ENCODE measurements at regions not wholly inside any gene's neighbourhood (a gene's known extent, or its start where the extent isn't known, plus 50 kb on each side); places are given as distances from the start of the nearest gene placed in this dataset.

GRCh38 chr7:142372727-142373126 lies 114.9 kb upstream of the PRSS58 start:
- peaks cover 24% of the 10 kb centered on the region for H3K4me1 ChIP-seq
- H3K36me3 ChIP-seq, result no peaks in the 10 kb centered on the region
- peak overlapping the region; percentile 83; the same call in 1 of the 2 replicates for H3K27ac ChIP-seq
- DNase-seq, result no peak
- no peak overlapping the region for H3K4me3 ChIP-seq
- no peaks in the 10 kb centered on the region; the same call in 1 of the 2 replicates for H3K9me3 ChIP-seq (replicated peaks)
- no peaks in the 10 kb centered on the region for H3K27me3 ChIP-seq

GRCh38 chr7:142371586-142372377 lies 113.9 kb upstream of the PRSS58 start:
- no peak overlapping the region for H3K4me3 ChIP-seq

GRCh38 chr7:142365410-142365842 lies 107.6 kb upstream of the PRSS58 start:
- Histone ChIP-seq H3K4me1 (no peaks in the 10 kb centered on the region), H3K9me3 (replicated peaks) (no peaks in the 10 kb centered on the region; the same call in 1 of the 2 replicates), H3K27me3 (no peaks in the 10 kb centered on the region), H3K36me3 (no peaks in the 10 kb centered on the region), H3K4me3 (no peak overlapping the region), H3K27ac (no peak overlapping the region)
- no peak for DNase-seq

More at GRCh38 chr7:142371586-142372377, 113.9 kb upstream of the PRSS58 start:
- no peak for DNase-seq
- Histone ChIP-seq H3K9me3 (replicated peaks) (no peaks in the 10 kb centered on the region; the same call in 1 of the 2 replicates), H3K27me3 (no peaks in the 10 kb centered on the region), H3K27ac (no peak overlapping the region), H3K36me3 (no peaks in the 10 kb centered on the region), H3K4me1 (peaks cover 24% of the 10 kb centered on the region)

- Histone ChIP-seq H3K4me1 (no peaks in the 10 kb centered on the region), H3K27me3 (no peaks in the 10 kb centered on the region), H3K4me3 (no peak overlapping the region)
These were observed 106.7 kb upstream of the PRSS58 start for GRCh38 chr7:142364551-142364950.

GRCh38 chr7:142362349-142362748 lies 104.5 kb upstream of the PRSS58 start:
- Histone ChIP-seq H3K4me1 (no peaks in the 10 kb centered on the region; the same call in none of the 2 replicates), H3K27ac (no peak overlapping the region), H3K9me3 (replicated peaks) (no peaks in the 10 kb centered on the region), H3K27me3 (no peaks in the 10 kb centered on the region), H3K36me3 (no peaks in the 10 kb centered on the region), H3K4me3 (no peak overlapping the region)
- no peak for DNase-seq

More at GRCh38 chr7:142364551-142364950, 106.7 kb upstream of the PRSS58 start:
- Histone ChIP-seq H3K9me3 (replicated peaks) (no peaks in the 10 kb centered on the region; the same call in 1 of the 2 replicates), H3K36me3 (no peaks in the 10 kb centered on the region), H3K27ac (no peak overlapping the region)
- no peak for DNase-seq

- DNase-seq, result no peak
These were observed 101.9 kb upstream of the PRSS58 start for GRCh38 chr7:142359694-142360279.

GRCh38 chr7:142357953-142358520 lies 100.2 kb upstream of the PRSS58 start:
- H3K27ac ChIP-seq, result no peak overlapping the region
- H3K27me3 ChIP-seq, result no peaks in the 10 kb centered on the region; the same call in 1 of the 2 replicates
- peak; percentile 50 to 90 for DNase-seq
- H3K4me3 ChIP-seq, result no peak overlapping the region
- H3K9me3 ChIP-seq (replicated peaks), result no peaks in the 10 kb centered on the region
- H3K36me3 ChIP-seq, result no peaks in the 10 kb centered on the region
- H3K4me1 ChIP-seq, result no peaks in the 10 kb centered on the region; the same call in none of the 2 replicates

More at GRCh38 chr7:142359694-142360279, 101.9 kb upstream of the PRSS58 start:
- H3K36me3 ChIP-seq, result no peaks in the 10 kb centered on the region
- H3K4me1 ChIP-seq, result no peaks in the 10 kb centered on the region; the same call in none of the 2 replicates
- no peaks in the 10 kb centered on the region; the same call in 1 of the 2 replicates for H3K27me3 ChIP-seq
- no peak overlapping the region for H3K4me3 ChIP-seq
- H3K9me3 ChIP-seq (replicated peaks), result no peaks in the 10 kb centered on the region
- H3K27ac ChIP-seq, result no peak overlapping the region

GRCh38 chr7:142356166-142356565 lies 98.3 kb upstream of the PRSS58 start:
- peaks cover 7% of the 10 kb centered on the region for H3K27me3 ChIP-seq
- DNase-seq, result no peak
- no peak overlapping the region for H3K27ac ChIP-seq
- no peaks in the 10 kb centered on the region; the same call in none of the 2 replicates for H3K4me1 ChIP-seq
- no peaks in the 10 kb centered on the region for H3K36me3 ChIP-seq
- no peaks in the 10 kb centered on the region for H3K9me3 ChIP-seq (replicated peaks)
- H3K4me3 ChIP-seq, result no peak overlapping the region

- DNase-seq, result no peak
- no peaks in the 10 kb centered on the region for H3K36me3 ChIP-seq
- no peak overlapping the region for H3K27ac ChIP-seq
- no peak overlapping the region for H3K4me3 ChIP-seq
- H3K4me1 ChIP-seq, result no peaks in the 10 kb centered on the region; the same call in none of the 2 replicates
- peaks cover 15% of the 10 kb centered on the region for H3K27me3 ChIP-seq
- H3K9me3 ChIP-seq (replicated peaks), result no peaks in the 10 kb centered on the region
These were observed 97.5 kb upstream of the PRSS58 start for GRCh38 chr7:142355328-142355727.

GRCh38 chr7:142353147-142354060 lies 95.5 kb upstream of the PRSS58 start:
- no peak overlapping the region for H3K27ac ChIP-seq
- no peaks in the 10 kb centered on the region; the same call in none of the 2 replicates for H3K4me1 ChIP-seq
- H3K4me3 ChIP-seq, result no peak overlapping the region
- H3K27me3 ChIP-seq, result peaks cover 29% of the 10 kb centered on the region
- H3K9me3 ChIP-seq (replicated peaks), result no peaks in the 10 kb centered on the region
- no peak for DNase-seq
- no peaks in the 10 kb centered on the region for H3K36me3 ChIP-seq

GRCh38 chr7:142352543-142352942 lies 94.7 kb upstream of the PRSS58 start:
- Histone ChIP-seq H3K4me1 (no peaks in the 10 kb centered on the region; the same call in 1 of the 2 replicates), H3K27ac (no peak overlapping the region), H3K27me3 (peaks cover 30% of the 10 kb centered on the region), H3K9me3 (replicated peaks) (no peaks in the 10 kb centered on the region), H3K4me3 (no peak overlapping the region), H3K36me3 (no peaks in the 10 kb centered on the region)
- DNase-seq, result no peak

GRCh38 chr7:142351145-142351544 lies 93.3 kb upstream of the PRSS58 start:
- no peak for DNase-seq
- Histone ChIP-seq H3K9me3 (replicated peaks) (no peaks in the 10 kb centered on the region), H3K36me3 (no peaks in the 10 kb centered on the region)

GRCh38 chr7:142349670-142350405 lies 92.0 kb upstream of the PRSS58 start:
- H3K9me3 ChIP-seq (replicated peaks), result no peaks in the 10 kb centered on the region
- no peak overlapping the region for H3K27ac ChIP-seq
- H3K4me3 ChIP-seq, result no peak overlapping the region
- no peaks in the 10 kb centered on the region for H3K4me1 ChIP-seq
- H3K36me3 ChIP-seq, result no peaks in the 10 kb centered on the region
- H3K27me3 ChIP-seq, result peaks cover 49% of the 10 kb centered on the region
- no peak for DNase-seq

More at GRCh38 chr7:142351145-142351544, 93.3 kb upstream of the PRSS58 start:
- H3K27ac ChIP-seq, result no peak overlapping the region
- H3K27me3 ChIP-seq, result peaks cover 43% of the 10 kb centered on the region
- no peaks in the 10 kb centered on the region for H3K4me1 ChIP-seq
- no peak overlapping the region for H3K4me3 ChIP-seq

Data from SJCRH30 (cell line).